ENCODE measurements at regions not wholly inside any gene's neighbourhood (a gene's known extent, or its start where the extent isn't known, plus 50 kb on each side); places are given as distances from the start of the nearest gene placed in this dataset.
"Not testable (repeated sequence)": the region's sequence is repeated elsewhere in the genome, so short reads cannot be mapped to it uniquely, and the experiment has no call there.

DNA sequence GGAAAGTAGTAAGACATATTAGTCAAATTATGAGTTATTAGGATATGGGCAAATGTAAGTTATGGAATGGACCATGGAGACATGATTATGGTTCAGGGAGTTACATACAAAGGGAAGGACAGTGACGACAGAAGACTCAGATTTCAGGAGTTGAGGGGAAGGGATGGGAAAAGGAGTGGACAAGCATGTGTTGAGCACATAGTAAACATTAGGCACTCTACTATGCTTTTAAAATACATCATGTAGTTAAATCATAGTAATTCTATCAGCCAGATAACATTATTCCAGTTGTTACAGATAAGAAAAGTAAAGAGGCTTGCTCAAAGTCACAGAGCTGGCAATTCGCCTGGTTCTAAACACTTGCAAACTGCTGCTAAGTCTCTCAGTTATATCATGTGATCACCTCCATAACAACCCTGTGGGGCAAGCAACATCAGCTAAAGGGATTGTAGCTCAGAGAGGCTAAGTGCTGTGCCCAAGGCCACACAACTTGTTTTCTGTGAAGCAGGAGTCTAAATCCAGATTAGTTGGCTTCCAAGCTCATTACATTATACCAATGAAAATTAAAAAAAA lies 115.2 kb upstream of the MDFIC start:
- DNase-seq (ENCODE audit: low read depth): no peak

DNA sequence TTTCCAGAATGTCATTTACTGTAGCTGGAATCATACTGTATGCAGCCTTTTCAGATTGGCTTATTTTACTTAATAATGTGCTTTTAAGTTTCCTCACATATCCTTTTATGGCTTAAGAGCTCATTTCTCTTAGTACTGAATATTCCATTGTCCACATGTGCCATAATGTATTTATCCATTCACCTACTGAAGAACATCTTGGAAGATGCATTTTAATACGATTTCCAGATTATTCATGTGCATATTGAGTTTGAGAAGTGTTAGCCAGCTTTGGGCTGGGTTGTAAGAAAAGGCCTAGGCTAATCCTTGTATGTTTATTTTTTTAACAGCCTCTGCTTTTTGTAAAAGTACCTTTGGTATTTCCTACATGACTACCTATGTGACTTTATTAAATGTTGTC lies 109.3 kb upstream of the MDFIC start:
- no peak for DNase-seq (ENCODE audit: low read depth)

DNA sequence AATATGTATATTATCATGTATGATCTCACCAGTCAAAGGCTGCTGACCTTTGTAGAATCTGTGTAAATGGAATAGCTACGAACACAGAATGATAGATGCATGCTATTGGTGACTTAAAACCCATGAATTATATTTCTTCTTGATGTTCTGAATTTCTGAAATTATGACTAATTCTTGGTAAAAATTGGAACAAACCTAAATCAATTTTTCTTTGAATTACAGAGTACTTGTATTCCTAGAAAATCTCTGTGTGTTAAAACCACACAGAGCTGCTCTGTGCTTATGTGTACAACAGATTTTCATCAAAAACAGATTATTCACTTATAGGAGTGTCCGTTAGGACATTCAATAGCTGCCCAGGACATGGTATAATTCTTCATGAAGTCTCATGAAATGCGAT lies 108.3 kb upstream of the MDFIC start:
- DNase-seq (ENCODE audit: low read depth): no peak

DNA sequence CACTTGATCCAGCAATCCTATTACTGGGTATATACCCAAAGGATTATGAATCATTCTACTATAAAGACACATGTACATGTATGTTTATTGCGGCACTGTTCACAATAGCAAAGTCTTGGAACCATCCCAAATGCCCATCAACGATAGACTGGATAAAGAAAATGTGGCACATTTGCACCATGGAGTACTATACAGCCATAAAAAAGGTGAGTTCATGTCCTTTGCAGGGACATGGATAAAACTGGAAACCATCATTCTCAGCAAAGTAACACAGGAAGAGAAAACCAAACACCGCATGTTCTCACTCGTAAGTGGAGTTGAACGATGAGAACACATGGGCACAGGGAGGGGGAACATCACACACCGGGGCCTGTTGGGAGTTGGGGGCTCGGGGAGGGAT lies 104.9 kb upstream of the MDFIC start:
- not testable (repeated sequence) for DNase-seq (ENCODE audit: low read depth)

DNA sequence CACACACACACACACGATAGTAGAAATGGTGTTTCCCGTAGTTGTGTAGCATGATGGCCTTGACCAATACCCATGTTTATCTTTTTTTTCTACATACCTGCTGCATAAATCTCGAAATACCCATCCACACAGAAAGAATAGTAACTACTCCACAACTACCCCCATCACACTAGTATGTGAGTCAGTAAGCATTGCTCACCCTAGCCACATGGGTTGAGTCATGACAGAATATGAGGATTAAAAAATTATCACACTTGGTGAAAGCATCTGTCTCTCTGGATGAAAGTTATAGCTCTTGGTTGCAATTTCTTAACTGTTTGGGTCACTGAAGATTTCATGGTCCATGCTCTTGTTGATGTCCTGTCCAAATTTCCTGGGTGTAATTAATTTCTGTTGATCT lies 103.4 kb upstream of the MDFIC start:
- peak; percentile 75 for DNase-seq (ENCODE audit: low read depth)

DNA sequence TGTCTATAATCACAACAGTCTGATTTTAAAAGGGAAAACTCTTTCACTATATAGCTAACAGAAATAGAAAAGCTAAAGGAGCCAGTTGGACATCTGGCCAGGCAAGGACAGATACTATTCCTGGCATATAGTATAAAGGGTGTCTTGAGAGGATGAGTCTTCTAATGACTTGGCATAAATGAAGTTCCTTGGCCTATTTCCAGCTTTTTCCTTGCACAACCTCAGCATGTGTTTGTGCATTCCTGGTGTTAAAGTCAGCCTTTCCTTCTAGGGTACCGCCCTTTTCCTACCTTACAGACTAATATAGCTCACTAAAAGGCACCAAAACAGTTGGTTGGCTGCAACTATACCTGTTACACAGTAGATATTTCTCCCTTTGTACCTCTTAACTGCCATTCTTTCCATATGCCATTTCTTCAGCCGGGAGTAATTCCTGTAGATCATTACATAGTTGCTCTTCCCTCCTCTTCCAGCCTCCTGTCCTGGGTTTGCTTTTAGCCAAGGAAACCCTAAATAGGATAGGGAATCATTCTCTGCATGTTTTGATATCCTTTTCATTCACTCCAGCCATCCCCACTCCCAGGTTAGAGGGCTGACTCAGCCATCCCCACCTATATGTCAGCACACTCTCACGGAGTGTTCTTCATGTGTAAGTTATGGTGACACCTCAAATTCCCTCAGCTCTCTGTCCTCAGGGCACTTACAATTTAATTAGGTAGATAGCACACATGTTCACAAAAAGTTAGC lies 102.1 kb upstream of the MDFIC start:
- peak; percentile 97 for DNase-seq (ENCODE audit: low read depth)

DNA sequence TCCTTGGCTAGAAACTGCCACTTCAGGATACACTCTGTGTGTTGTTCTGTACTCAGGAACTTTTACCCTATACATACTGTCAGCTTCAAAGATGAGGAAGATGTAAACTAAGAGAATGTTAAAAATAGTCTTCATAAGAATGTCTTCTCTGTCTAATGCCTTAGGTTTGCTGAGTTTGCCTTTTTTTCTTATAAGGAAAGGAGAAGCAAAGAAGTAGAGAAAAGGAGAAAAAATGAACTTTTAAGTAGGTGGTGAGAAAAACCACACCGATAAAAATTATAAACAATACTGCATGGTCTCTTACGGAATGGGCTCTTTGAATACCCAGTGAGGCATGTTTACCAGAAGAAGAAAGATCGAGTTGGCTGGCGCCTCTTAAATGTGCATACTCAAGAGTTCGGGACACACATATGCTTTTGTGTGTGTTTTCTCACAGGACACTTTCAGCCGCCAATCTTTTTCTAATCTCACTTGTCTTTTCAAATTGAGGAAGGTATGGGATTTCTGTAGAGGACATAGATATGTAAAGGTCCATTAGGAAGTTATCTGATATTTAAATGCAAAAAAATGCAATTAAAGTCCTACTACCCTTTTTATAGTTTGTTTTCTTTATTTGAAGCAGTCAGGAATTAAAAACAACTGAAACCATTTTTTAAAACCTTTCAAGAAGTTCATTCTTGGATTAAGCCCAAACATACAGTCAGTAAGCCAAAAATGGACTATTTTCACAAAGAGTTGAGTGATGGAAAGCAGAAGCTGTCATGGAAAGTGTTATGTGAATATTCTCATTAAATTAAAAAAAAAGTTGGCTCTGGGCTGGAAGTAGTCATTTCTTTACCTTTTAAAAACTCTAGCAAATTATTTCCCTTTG lies 100.6 kb upstream of the MDFIC start:
- DNase-seq (ENCODE audit: low read depth): peak; percentile 52

DNA sequence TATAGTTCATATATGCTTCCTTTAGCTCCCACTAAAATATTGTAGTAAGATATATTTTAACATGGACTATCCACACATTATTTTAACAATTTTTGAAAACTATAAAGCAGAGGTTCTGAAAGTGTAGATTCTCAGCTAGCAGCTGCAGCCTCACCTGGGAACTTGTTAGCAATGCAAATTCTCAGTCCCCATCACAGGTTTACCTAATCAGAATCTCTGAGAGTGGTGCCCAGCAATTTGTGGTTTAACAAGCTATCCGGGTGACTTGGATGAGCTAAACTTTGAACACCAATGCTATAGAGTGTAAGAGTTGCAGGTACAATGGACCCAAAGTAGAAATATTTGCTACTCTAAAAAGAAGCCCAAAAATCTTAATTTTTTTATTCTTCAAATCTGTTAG lies 99.8 kb upstream of the MDFIC start:
- DNase-seq (ENCODE audit: low read depth): no peak

DNA sequence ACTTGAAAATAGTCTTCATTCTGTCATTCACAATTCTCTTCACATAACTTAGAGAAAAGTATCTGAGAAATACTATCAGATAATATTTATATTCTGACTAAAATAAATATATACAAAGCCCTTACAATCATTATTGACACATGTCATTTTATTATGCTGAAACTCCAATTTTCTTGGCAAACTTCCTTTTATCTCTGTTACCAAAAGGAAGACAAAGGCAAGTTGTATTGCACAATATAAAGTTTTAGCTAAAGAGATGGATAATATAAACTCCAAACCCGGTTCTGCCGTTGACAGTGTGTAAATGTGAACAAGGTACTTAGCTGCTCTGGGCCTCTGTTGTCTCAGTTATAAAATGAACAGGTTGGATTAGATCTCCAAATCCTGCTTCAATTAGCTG lies 99.0 kb upstream of the MDFIC start:
- DNase-seq (ENCODE audit: low read depth): no peak

DNA sequence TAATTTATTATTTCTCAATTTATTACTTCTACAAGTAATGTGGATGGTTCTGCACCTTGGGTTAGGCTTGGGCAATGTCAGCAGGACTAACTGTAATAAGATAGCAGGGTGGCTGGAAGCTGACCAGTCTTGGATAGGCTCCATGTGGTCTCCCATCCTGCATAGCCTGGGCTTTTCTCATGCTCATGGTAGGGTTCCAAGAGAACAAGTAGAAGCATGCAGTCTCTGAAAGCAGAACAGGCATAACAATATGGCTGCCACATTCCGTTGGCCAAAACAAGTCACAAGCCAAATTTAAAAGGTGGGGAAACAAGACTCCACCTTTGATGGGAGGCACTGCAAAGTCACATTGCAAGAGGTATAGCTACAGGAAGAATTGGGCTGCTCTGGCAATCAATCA lies 98.6 kb upstream of the MDFIC start:
- peak; percentile 10 for DNase-seq (ENCODE audit: low read depth)

DNA sequence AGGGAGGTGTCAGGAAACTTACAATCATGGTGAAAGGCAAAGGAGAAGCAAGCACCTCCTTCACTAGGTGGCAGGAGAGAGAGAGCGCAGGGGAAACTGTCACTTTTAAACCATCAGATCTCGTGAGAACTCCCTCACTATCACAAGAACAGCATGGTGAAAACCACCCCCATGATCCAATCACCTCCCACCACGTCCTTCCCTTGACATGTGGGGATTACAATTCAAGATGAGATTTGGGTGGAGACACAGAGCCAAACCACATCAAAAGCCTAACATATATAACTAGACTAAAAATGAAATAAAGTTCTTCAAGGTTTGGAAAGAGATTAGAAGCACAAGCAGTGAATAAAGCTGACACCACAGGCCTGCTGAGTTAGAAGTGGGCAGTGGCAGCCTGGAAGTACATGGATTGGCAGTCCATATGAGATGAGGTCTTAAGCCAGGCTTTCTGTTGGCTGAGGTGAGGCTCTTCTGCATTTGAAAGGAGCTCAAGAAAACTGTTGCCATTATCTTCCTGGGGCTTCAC lies 96.4 kb upstream of the MDFIC start:
- DNase-seq (ENCODE audit: low read depth): no peak

DNA sequence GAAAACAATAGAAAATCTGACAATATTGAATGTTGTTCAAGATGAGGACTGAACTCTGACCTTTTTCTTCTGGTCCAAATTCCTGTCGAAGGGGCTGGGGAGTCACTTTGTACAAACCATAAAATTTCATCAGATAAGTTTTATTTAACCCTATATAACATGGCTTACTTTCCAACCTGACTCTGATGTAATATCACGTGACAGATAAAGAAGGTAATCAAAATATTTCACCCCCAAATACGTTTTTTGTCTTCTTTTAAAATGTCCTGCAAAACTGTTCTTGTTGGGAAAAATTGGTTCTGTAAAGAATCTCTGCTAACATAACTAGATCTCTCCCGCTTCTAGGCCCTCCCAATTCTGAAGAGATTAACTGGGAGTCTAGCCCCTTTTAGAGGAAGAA lies 90.9 kb upstream of the MDFIC start:
- no peak for DNase-seq (ENCODE audit: low read depth)

DNA sequence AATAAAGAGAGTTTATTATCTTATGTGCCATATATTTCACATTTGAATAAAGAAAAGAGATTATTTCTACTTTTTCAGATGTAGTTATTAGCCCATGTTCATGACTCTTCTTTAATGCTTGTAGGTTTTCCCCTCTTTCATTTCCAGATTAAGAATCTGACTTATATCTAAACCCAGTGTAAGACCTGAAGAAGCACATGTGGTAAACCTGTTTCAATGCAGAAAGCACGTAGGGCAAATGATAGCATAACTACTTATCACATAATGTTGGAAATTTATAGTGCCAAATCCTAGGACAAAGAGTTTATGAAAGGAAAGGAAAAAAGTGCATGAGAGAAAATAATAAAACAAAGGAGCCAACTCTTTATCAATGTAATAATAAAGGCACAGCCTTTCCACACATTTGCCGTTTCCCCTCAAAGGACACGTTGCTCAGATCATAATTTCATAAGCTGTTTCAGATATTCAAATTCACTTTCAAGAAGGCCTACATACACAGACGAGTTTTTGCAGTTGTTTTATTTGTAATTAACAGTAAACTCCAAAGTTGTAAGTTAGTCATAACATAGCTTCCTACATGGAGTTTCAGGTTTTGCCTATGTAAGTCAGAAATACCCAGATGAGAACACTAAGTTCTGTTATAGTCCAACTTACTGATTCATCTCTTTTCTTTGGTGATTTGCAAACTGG lies 88.8 kb upstream of the MDFIC start:
- DNase-seq (ENCODE audit: low read depth): no peak

DNA sequence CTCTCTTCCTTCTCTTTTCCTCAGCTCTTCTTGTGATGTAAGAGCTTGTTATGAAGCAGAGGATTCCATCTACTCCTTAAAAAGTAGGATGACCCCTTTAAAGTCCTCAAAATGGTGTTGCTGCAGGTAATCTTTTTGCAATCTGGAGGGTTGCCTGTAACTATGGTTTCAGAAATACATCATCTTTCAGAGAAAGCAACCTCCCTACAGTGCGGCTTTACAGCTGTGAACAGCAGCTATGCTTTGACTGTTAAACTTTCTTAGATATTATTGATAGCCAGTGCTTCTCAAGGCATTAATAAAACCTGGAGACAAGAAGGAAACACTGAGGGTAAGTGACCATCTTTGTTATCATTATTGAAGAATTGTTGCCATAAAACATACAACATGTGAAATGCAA lies 86.6 kb upstream of the MDFIC start:
- no peak for DNase-seq (ENCODE audit: low read depth)

DNA sequence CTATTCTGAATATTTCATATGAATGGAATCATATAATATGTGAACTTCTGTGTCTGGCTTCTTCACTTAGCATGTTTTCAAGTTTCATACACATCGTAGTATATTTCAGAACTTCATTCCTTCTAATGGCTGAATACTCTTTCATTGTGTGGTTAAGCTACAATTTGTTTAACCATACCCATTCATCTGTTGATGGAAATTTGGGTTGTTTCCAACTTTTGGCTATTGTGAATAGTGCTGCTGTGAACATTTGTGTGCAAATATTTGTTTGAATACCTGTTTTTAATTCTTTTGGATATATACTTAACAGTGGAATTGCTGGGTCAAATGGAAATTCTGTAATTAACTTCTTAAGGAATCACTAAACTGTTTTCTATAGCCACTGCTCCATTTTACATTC lies 86.0 kb upstream of the MDFIC start:
- no peak for DNase-seq (ENCODE audit: low read depth)

DNA sequence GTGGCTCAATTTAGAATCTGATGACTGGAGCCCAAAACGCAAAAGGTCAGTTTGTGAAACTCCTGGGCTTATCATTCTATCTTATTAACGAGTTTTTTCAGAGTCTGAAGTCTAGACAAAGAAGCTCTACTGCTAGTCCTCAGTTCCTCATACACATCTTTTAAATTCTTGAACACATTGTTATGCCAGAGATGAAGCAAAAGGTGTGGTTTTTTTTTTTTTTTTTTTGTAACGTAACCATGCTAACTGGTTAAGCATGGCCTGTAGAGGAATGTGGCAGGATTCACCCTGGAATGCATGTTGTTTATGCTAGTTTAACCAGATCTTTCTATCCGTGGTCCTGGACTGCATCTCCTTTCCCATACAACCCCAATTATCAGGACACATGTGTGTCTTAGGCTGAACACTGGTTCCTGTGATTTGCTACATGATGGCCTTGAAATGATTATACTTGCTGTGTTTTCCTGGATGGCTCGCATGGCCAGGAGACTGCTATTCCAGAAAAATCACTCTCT lies 79.3 kb upstream of the MDFIC start:
- DNase-seq (ENCODE audit: low read depth): peak; percentile 35

DNA sequence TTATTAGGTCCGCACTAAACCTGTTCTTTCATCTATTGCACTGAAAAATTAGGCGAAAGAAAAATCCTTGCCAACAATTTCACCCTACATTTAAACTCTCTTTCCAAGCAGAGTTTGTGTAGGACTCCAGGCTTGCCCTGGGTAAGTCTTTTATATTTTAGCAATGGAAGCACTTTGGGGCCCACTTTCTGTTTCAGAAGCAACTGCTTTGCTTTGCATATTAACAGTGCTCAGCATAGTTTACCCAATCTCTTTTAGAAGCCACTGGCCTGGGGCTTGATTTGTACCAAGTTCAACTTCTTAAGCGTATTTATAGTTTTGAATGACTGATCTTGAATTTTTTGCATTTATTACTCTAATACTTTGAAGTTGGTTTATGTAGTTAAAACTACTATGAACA lies 78.8 kb upstream of the MDFIC start:
- DNase-seq (ENCODE audit: low read depth): no peak

DNA sequence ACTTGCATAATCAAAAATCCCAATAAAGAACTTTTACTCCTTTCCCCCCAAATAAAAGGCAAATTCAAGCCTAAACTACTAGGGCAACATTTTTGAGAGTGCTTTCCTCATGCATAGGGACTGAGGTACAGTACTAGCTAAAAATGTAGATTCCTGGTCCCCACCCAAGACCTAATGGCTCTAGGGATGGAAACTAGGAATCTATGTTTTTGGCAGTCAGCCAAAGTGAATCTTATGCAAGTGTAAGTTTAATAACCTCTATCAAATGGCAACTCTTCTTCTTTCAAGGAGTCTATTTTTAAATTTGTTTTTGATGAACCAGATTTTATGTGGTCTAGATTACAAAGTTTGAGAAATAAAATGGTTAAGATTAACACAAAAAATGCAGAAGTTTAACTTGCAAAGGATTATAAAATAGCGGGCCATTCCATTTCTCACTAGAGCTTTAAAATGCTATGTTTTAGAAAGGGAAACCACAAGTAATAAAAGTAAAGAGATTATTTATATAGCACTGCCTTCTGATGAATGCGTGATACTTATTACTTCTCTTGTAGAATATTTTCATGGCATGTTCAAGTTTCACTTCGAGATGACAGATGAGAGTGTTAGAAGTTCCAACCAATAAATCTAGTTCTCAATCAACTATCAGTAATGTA lies 70.4 kb upstream of the MDFIC start:
- DNase-seq (ENCODE audit: low read depth): peak; percentile 45

DNA sequence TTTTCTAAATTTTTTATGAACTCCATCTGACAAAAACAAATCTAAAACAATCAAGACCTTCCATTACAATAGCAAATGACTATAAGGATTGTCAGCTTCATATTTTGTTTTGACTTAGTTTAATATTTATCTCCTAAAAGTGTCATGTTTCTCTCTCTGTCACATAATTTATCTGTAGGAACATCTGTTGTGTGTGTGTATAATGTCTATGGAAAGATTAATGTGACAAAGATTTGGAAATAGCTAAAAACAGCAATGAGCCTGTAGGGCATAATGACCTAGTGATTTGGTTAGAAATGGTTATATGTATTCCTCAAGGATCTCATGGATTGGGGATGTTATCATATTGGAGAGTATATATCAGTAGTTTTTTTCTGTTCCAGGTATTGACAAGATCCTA lies 69.6 kb upstream of the MDFIC start:
- no peak for DNase-seq (ENCODE audit: low read depth)

DNA sequence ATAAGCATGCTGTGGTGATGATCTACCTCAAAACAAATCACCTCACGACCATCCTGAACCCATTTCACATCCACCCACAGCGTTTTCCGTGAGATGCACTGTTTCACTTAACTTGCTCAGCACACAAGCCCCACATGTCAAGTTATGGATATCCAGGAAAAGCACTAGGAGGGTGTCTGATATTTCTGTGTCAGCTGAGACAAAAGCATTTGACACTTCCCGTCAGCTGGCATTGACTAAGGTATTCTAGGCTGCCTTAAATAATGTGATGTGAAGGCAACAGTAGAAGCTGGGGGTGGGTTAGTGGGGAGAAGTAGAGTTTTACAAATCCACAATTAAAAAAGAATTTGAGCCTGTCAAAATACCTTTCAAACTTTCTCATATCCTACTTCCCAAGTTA lies 68.7 kb upstream of the MDFIC start:
- no peak for DNase-seq (ENCODE audit: low read depth)

DNA sequence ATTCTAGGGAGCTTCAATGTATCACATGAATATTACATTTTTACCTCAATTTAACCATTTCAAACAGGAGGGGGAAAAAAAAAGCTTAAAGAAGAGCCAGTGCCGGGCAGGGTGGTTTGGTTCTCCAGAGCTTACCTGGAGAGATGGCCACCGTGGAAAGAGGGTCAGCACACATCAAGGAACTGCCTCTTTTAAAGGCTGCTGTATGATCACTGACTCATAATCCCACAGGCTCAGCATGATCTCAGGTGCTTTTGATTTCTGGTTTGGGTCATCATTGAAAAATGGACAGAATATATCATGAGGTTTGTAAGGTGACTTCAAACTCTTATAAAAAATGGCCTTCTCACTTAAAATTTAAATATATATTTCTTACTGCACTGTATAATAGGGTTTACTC lies 67.5 kb upstream of the MDFIC start:
- no peak for DNase-seq (ENCODE audit: low read depth)

DNA sequence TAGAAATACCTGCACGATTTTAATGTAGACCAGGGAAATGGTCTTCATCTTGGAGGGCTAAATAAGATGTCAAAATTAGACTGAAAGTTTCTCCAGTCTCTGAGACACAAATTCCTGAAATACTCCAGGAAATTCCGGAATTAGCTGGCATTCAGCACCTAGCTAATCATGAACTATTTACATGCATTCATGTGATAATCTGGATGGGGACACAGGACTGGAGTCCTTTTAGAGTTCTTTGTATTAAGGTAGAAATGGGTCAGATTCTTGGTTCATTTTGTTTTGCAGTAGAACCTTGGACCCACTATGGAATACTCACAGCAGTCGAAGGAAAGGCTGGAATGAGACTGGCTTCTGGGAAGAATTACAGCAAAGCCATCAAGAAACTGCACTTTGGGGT lies 65.3 kb upstream of the MDFIC start:
- DNase-seq (ENCODE audit: low read depth): peak; percentile 24
